ENCODE measurements at regions not wholly inside any gene's neighbourhood (a gene's known extent, or its start where the extent isn't known, plus 50 kb on each side); places are given as distances from the start of the nearest gene placed in this dataset.

GRCh38 chr16:72264771-72265170 is 92.8 kb upstream of the PMFBP1 start:
- H3K4me1 ChIP-seq (ENCODE audit: control insufficient read depth in 1 of 2, insufficient read depth in 2 of 2, low read length in 2 of 2) = no peaks in the 10 kb centered on the region
- Mint-ChIP-seq H3K36me3 (peaks cover 8% of the 10 kb centered on the region in 2 donors), H3K4me3 (no peak overlapping the region), H3K27me3 (ENCODE audit: low read depth in 3 of 3) (no peaks in the 10 kb centered on the region), H3K27ac (no peak overlapping the region), H3K4me1 (no peaks in the 10 kb centered on the region), H3K9me3 (peaks cover 0 to 2% (median 0%) of the 10 kb centered on the region in 7 donors)
- H3K4me2 ChIP-seq (replicated peaks; ENCODE audit: extremely low read depth, low read length, poor library complexity, severe bottlenecking) = no peak overlapping the region
- no peak overlapping the region for H2AFZ ChIP-seq (ENCODE audit: insufficient read depth, low read depth, low read length, poor library complexity, severe bottlenecking)
- no peaks in the 10 kb centered on the region for H3K79me2 ChIP-seq (ENCODE audit: insufficient read depth, low read length)
- no CpG with 5 or more reads among the region's 2 CpGs for WGBS (ENCODE audit: insufficient coverage)
- no peaks in the 10 kb centered on the region for H3K27me3 ChIP-seq (ENCODE audit: control insufficient read depth in 2 of 2, insufficient read depth in 2 of 2, low read length in 2 of 2)
- TF ChIP-seq CTCF (IDR thresholded peaks at IDR 0.05) = no peak
- H4K20me1 ChIP-seq (ENCODE audit: insufficient read depth, low read length) = no peaks in the 10 kb centered on the region
- no peak overlapping the region for H3K9ac ChIP-seq (ENCODE audit: insufficient read depth, low read length, poor library complexity, severe bottlenecking)
- intact Hi-C loops (cut with micrococcal nuclease) = no loop called here
- DNase-seq = no peak
- H3K36me3 ChIP-seq (replicated peaks in 1 of 2; ENCODE audit: control insufficient read depth in 1 of 2, insufficient read depth in 2 of 2, low read length in 2 of 2) = no peaks in the 10 kb centered on the region
- H3K27ac ChIP-seq (ENCODE audit: low read depth in 1 of 2, low read length in 2 of 2) = no peak overlapping the region
- no peaks in the 10 kb centered on the region for H3K9me3 ChIP-seq (replicated peaks in 1 of 2; ENCODE audit: control insufficient read depth in 1 of 2, insufficient read depth in 1 of 2, low read length in 2 of 2)
- no peak overlapping the region for H3K4me3 ChIP-seq (replicated peaks in 1 of 3; ENCODE audit: low read depth in 2 of 3, low read length in 3 of 3)

GRCh38 chr16:72262711-72263110 is 90.8 kb upstream of the PMFBP1 start:
- no peak overlapping the region for H3K4me3 ChIP-seq (replicated peaks in 1 of 3; ENCODE audit: low read depth in 2 of 3, low read length in 3 of 3)
- Mint-ChIP-seq H3K36me3 (peaks cover 0 to 3% of the 10 kb centered on the region in 2 donors), H3K4me3 (no peak overlapping the region), H3K27me3 (ENCODE audit: low read depth in 3 of 3) (no peaks in the 10 kb centered on the region), H3K9me3 (peaks cover 0 to 3% (median 2%) of the 10 kb centered on the region in 7 donors), H3K27ac (no peak overlapping the region), H3K4me1 (no peaks in the 10 kb centered on the region)
- no peaks in the 10 kb centered on the region for H3K36me3 ChIP-seq (replicated peaks in 1 of 2; ENCODE audit: control insufficient read depth in 1 of 2, insufficient read depth in 2 of 2, low read length in 2 of 2)
- intact Hi-C loops (cut with micrococcal nuclease) = no loop called here
- DNase-seq = no peak
- TF ChIP-seq CTCF (IDR thresholded peaks at IDR 0.05) = no peak
- WGBS (ENCODE audit: insufficient coverage) = no CpG with 5 or more reads among the region's 1 CpG
- no peak overlapping the region for H3K4me2 ChIP-seq (replicated peaks; ENCODE audit: extremely low read depth, low read length, poor library complexity, severe bottlenecking)
- no peak overlapping the region for H3K27ac ChIP-seq (ENCODE audit: low read depth in 1 of 2, low read length in 2 of 2)
- no peak overlapping the region for H3K9ac ChIP-seq (ENCODE audit: insufficient read depth, low read length, poor library complexity, severe bottlenecking)
- H3K79me2 ChIP-seq (ENCODE audit: insufficient read depth, low read length) = no peaks in the 10 kb centered on the region
- no peaks in the 10 kb centered on the region for H3K27me3 ChIP-seq (ENCODE audit: control insufficient read depth in 2 of 2, insufficient read depth in 2 of 2, low read length in 2 of 2)
- no peaks in the 10 kb centered on the region for H4K20me1 ChIP-seq (ENCODE audit: insufficient read depth, low read length)
- H3K9me3 ChIP-seq (replicated peaks in 1 of 2; ENCODE audit: control insufficient read depth in 1 of 2, insufficient read depth in 1 of 2, low read length in 2 of 2) = no peaks in the 10 kb centered on the region
- no peaks in the 10 kb centered on the region for H3K4me1 ChIP-seq (ENCODE audit: control insufficient read depth in 1 of 2, insufficient read depth in 2 of 2, low read length in 2 of 2)
- no peak overlapping the region for H2AFZ ChIP-seq (ENCODE audit: insufficient read depth, low read depth, low read length, poor library complexity, severe bottlenecking)
